ENCODE measurements at regions not wholly inside any gene's neighbourhood (a gene's known extent, or its start where the extent isn't known, plus 50 kb on each side); places are given as distances from the start of the nearest gene placed in this dataset.
"Not testable (repeated sequence)": the region's sequence is repeated elsewhere in the genome, so short reads cannot be mapped to it uniquely, and the experiment has no call there.

DNA sequence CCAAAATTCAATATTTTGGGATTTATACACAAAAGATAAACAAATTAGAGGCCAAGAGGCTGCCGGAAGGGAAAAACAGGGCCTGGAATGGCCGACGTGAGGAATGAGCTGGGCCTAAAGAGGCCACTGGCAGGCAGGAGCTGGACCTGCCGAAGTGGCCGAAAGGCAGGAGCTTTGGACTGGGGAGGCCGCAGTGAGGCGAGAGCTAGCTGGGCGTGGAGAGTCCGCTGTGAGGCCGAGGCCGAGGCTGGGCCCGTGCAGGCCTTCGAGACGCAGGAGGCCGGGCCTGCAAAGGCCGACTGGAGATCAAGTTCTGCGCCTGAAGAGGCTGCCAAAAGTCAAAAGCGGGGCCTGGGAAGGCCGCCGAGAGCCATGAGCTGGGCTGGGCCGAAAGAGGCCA is 316.5 kb downstream of the OR4F29 start:
- TF ChIP-seq POLR2A (IDR thresholded peaks at IDR 0.05): not testable (repeated sequence)
- TF ChIP-seq, protein P1, sequence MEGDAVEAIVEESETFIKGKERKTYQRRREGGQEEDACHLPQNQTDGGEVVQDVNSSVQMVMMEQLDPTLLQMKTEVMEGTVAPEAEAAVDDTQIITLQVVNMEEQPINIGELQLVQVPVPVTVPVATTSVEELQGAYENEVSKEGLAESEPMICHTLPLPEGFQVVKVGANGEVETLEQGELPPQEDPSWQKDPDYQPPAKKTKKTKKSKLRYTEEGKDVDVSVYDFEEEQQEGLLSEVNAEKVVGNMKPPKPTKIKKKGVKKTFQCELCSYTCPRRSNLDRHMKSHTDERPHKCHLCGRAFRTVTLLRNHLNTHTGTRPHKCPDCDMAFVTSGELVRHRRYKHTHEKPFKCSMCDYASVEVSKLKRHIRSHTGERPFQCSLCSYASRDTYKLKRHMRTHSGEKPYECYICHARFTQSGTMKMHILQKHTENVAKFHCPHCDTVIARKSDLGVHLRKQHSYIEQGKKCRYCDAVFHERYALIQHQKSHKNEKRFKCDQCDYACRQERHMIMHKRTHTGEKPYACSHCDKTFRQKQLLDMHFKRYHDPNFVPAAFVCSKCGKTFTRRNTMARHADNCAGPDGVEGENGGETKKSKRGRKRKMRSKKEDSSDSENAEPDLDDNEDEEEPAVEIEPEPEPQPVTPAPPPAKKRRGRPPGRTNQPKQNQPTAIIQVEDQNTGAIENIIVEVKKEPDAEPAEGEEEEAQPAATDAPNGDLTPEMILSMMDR (IDR thresholded peaks at IDR 0.05): not testable (repeated sequence)

All from right lobe of liver (tissue), 4 donors.